ENCODE measurements at regions not wholly inside any gene's neighbourhood (a gene's known extent, or its start where the extent isn't known, plus 50 kb on each side); places are given as distances from the start of the nearest gene placed in this dataset.

- no peak for TF ChIP-seq CHD7 (IDR thresholded peaks at IDR 0.05; ENCODE audit: insufficient replicate concordance, low read length)
Observed at GRCh38 chr5:143662020-143662419, 149.9 kb upstream of the HMHB1 start (continued).
